Kidney epithelial cell (primary cell): ENCODE measurements at regions not wholly inside any gene's neighbourhood (a gene's known extent, or its start where the extent isn't known, plus 50 kb on each side); places are given as distances from the start of the nearest gene placed in this dataset.

Experiments used
- DNase-seq: peaks from one replicate; pipeline ENCODE4 v3.0.0-alpha.2; 2010; ENCODE audit warnings: low read depth
- H3K27me3 ChIP-seq: 2 replicates; pipeline ENCODE4 v1.6.0; 2011; ENCODE audit warnings: low read length; ENCODE audit not compliant: control insufficient read depth, insufficient read depth
- H3K36me3 ChIP-seq: 2 replicates; pipeline ENCODE4 v1.5.1; 2011; ENCODE audit warnings: low read length; ENCODE audit not compliant: control insufficient read depth, insufficient read depth
- H3K4me3 ChIP-seq: 2 replicates; pipeline ENCODE4 v1.5.1; 2011; ENCODE audit warnings: low read depth, mild to moderate bottlenecking, control low read depth, low read length
- TF ChIP-seq, protein P1 (sequence below): IDR thresholded peaks from 2 replicates; pipeline ENCODE4 v1.5.1; 2011; ENCODE audit warnings: mild to moderate bottlenecking, moderate library complexity, low read length, control low read depth, inconsistent platforms; ENCODE audit not compliant: insufficient read depth, poor library complexity, severe bottlenecking

- TF ChIP-seq, protein P1, sequence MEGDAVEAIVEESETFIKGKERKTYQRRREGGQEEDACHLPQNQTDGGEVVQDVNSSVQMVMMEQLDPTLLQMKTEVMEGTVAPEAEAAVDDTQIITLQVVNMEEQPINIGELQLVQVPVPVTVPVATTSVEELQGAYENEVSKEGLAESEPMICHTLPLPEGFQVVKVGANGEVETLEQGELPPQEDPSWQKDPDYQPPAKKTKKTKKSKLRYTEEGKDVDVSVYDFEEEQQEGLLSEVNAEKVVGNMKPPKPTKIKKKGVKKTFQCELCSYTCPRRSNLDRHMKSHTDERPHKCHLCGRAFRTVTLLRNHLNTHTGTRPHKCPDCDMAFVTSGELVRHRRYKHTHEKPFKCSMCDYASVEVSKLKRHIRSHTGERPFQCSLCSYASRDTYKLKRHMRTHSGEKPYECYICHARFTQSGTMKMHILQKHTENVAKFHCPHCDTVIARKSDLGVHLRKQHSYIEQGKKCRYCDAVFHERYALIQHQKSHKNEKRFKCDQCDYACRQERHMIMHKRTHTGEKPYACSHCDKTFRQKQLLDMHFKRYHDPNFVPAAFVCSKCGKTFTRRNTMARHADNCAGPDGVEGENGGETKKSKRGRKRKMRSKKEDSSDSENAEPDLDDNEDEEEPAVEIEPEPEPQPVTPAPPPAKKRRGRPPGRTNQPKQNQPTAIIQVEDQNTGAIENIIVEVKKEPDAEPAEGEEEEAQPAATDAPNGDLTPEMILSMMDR, result no peak
- H3K4me3 ChIP-seq, result no peak overlapping the region
- DNase-seq, result no peak
- H3K36me3 ChIP-seq, result no peaks in the 10 kb centered on the region
- H3K27me3 ChIP-seq, result no peaks in the 10 kb centered on the region
These were observed 119.9 kb upstream of the CADPS start for GRCh38 chr3:62995119-62995518.

DNA sequence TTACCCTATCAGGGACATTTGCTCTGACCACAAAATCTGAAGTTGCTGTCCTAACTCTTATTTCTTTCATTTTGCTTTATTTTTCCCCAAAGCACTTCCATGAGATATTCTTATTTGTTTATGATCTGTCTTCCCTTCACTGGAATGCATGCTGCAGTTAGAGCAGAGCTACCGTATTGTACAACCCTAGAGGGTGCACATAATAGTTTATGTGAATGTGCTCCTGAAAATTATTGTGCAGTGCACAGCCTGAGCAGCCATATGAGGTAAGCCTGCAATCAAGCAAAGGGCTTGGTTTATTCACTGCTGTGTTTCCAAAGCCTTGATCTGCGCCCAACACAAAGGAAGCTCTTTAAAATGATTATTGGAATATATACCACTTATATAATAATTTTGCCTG lies 120.3 kb upstream of the CADPS start:
- no peak overlapping the region for H3K4me3 ChIP-seq
- TF ChIP-seq, protein P1, result no peak

DNA sequence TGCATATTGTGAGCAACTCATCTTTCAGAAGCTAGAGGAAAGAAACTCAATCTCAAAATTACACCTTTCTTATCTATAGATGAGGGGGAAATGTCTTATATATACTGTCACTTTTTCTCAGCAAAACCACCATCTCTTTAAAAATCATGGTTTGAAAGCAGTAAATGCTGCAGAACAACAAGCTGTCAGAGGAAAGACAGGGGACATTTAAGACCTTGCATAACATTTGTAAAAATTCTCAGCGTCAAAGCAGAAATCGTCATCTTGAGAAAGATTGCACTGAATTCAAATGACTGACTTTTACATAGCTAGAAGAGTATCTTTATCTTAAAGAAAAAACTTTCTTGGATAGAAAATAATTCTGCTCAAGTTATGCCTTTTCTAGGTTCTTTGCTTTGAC lies 122.2 kb upstream of the CADPS start:
- H3K4me3 ChIP-seq, result no peak overlapping the region
- DNase-seq, result no peak
- TF ChIP-seq, protein P1, result no peak

More for the DNA sequence above, 120.3 kb upstream of the CADPS start:
- H3K36me3 ChIP-seq, result no peaks in the 10 kb centered on the region
- no peak for DNase-seq
- H3K27me3 ChIP-seq, result no peaks in the 10 kb centered on the region

DNA sequence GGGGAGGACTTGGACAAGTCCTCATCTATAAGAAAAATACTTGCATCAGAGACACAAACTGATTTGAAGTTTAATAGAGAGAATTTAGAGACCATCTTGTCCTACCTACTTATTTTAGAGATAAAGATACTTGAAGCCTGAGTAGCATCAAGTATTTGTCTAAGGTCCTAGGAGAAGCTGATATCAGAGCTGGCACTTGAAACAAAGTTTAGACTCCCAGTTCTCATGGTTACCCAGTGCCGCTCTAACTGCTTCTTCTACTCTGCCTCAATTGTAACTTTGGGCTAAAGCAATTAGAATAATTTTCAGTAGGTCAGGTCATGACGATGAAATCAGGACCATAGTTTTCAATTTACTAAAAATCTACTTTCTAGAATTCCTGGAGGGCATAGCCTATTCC lies 123.9 kb upstream of the CADPS start:
- no peaks in the 10 kb centered on the region for H3K27me3 ChIP-seq
- DNase-seq, result no peak
- no peak overlapping the region for H3K4me3 ChIP-seq
- TF ChIP-seq, protein P1, result no peak
- no peaks in the 10 kb centered on the region for H3K36me3 ChIP-seq

More for the DNA sequence above, 122.2 kb upstream of the CADPS start:
- Histone ChIP-seq H3K27me3 (no peaks in the 10 kb centered on the region), H3K36me3 (no peaks in the 10 kb centered on the region)

- no peak for DNase-seq
- Histone ChIP-seq H3K27me3 (no peaks in the 10 kb centered on the region), H3K4me3 (no peak overlapping the region), H3K36me3 (no peaks in the 10 kb centered on the region)
- TF ChIP-seq, protein P1, result no peak
These were observed 124.6 kb upstream of the CADPS start for GRCh38 chr3:62999791-63000190.

DNA sequence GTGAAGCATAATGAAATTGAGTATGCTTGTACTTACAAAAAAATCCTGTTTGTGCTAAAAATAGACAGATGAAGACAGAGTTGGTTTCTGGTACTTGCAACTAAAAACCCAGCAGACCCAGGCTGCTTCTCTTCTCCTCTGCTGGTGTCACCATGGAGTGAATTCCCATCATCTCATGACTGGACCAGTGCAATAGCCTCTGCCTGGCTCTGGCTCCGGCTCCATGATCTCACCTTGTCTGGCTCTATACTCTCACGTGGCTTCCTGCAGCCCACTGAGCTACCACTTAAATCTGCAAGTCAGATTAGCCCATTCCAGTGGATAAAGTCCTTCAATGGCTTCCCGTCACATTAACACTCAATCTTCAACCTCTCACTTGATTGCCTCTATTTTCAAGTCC lies 129.2 kb upstream of the CADPS start:
- TF ChIP-seq, protein P1, result no peak
- Histone ChIP-seq H3K27me3 (no peaks in the 10 kb centered on the region), H3K36me3 (no peaks in the 10 kb centered on the region), H3K4me3 (no peak overlapping the region)
- DNase-seq, result no peak
